Erythroblast (primary cell): ENCODE measurements at regions not wholly inside any gene's neighbourhood (a gene's known extent, or its start where the extent isn't known, plus 50 kb on each side); places are given as distances from the start of the nearest gene placed in this dataset.

Experiments used
- GATA1 ChIP-seq: IDR thresholded peaks from 2 replicates; pipeline ENCODE4 v1.6.1; 2011; ENCODE audit warnings: low read depth, mild to moderate bottlenecking, control low read depth, low read length, moderate library complexity
- POLR2A ChIP-seq: IDR thresholded peaks from 2 replicates; pipeline ENCODE4 v1.6.1; 2011; ENCODE audit warnings: mild to moderate bottlenecking, low read length

DNA sequence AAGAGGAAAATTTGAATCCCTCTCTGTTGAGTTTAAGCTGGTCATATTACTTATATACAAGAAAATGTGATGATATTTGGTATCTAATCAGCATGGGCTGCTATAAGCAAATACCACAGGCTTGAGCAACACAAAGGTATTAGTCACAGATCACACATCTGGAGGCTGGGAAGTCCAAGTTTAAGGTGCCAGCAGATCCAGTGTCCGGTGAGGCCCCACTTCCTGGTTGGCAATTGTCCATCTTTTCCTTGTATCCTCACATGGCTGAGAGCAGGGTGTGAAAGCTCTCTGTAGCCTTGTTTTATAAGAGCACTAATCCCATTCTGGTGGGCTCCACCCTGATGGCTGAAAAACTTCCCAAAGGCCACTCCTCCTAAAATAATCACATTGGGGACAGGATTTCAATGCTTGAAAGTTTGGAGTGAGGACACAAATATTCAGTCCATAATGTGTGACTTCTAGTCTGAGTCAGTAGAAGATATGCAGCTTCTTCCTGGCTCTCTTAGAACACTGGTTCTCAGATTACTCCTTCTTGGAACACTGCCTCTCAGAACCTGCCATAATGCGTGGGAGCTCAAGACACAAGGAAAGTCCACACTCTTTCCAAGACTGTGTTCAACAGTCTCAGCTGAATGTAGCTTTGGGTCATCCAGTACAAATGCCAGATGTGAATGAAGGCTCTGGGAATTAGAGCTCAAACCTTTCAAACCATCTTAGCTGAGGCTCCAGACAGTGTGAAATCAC, 124.1 kb downstream of the PRDM9 start:
- TF ChIP-seq POLR2A (no peak), GATA1 (no peak)
